Ureter (tissue), 1 donor: ENCODE measurements at regions not wholly inside any gene's neighbourhood (a gene's known extent, or its start where the extent isn't known, plus 50 kb on each side); places are given as distances from the start of the nearest gene placed in this dataset.
"Not testable (repeated sequence)": the region's sequence is repeated elsewhere in the genome, so short reads cannot be mapped to it uniquely, and the experiment has no call there.

Source experiments
- DNase-seq: peaks from one replicate; pipeline ENCODE4 v3.0.0-alpha.2; 2020; ENCODE audit warnings: low spot score
- donor health status: DM: yes; HTN: yes; CAD: no.

DNA sequence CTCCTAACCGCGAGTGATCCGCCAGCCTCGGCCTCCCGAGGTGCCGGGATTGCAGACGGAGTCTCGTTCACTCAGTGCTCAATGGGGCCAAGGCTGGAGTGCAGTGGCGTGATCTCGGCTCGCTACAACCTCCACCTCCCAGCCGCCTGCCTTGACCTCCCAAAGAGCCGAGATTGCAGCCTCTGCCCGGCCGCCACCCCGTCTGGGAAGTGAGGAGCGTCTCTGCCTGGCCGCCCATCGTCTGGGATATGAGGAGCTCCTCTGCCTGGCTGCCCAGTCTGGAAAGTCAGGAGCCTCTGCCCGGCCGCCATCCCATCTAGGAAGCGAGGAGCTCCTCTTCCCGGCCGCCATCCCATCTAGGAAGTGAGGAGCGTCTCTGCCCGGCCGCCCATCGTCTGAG lies 58.8 kb upstream of the ANKRD30BL start:
- not testable (repeated sequence) for DNase-seq

DNA sequence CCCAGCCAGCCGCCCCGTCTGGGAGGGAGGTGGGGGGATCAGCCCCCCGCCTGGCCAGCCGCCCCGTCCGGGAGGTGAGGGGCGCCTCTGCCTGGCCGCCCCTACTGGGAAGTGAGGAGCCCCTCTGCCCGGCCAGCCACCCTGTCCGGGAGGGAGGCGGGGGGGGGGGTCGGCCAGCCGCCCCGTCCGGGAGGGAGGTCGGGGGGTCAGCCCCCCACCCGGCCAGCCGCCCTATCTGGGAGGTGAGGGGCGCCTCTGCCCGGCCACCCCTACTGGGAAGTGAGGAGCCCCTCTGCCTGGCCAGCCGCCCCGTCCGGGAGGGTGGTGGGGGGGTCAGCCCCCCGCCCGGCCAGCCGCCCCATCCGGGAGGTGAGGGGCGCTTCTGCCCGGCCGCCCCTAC lies 60.1 kb upstream of the ANKRD30BL start:
- not testable (repeated sequence) for DNase-seq

DNA sequence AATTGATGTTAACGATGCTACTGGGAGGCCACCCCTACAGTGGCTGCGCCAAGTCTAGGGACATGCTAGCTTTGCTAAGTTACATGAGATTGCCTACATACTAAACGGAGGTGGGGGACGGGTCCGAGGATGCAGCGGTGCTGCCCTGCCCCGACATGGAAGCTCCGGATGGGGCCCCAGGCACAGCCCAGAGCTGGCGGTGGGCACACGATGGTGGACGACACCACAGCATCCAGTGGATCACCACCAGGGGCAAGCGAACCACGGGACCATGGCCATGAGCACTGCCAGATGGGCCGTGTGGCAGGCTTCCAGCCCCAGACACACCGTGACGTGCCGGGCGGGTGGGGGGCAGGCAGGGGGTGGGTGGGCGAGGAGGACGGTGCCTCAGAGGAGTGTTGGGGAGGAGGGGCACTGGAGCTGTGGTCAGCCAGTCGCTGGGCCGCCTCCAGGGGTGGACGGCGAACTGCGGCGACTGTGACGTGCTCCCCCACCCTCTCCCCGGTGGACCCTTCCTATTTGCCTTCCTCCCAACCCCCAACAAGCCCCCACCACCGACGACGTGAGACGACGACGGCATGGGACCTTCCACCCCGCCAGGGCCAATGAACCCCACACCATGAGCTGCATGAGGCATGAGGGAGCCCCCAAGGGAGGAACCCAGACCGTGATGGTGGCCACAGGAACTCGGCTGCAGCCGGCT lies 90.6 kb upstream of the ANKRD30BL start:
- DNase-seq, result no peak

DNA sequence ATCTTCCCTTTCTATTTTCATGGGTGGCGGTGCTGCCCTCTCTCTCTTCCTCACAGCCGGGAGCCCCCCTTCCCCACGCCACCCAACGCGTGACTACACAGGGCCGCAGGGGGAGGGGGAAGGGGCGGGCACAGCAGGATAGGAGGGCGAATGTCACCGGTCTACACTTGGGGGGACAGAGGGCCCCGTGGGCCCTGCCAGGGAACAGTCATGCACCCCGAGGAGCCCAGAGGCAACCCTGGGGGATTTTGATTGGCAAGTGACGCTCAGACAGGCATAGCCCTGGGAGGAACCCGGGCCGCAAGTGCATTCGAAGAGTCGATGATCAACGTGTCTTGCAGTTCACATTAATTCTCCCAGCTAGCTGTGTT lies 91.1 kb upstream of the ANKRD30BL start:
- no peak for DNase-seq

DNA sequence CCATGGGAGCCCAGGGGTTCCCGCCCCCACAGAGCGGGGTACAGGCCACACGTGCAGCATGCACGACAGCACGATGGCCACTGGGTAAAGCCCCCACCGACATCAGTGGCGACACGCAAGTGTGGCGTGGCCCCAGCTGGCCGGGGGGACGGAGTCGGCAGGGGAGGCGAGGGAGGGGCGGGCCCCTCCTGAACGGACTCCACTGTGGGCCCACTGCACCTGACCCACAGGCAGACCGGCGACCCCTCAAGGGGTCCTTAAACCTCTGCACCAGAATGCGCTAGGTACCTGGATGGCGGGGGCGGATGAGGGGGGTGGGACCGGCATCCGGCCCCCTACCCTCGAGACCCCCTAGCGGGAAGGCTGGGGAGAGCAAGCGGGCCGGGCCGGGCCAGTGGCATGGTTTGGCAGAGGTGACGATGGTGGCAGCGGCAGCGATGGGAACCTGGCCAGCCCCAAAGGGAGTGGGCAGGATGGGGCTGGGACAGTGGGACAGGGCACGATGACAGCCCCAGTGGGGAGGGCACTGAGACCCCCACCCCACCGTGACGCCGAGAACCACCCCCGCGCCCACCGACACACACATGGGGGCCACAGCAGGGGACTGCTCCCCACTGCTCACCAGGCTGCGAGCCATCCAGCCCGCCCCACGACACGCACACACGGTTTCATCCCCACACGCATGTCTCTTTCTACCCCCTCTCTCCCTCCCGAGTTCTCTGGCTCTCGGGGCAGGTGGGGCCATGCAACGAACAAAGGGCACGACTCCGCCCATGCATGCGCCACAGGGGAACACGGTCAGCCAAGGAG lies 91.9 kb upstream of the ANKRD30BL start:
- DNase-seq, result no peak

DNA sequence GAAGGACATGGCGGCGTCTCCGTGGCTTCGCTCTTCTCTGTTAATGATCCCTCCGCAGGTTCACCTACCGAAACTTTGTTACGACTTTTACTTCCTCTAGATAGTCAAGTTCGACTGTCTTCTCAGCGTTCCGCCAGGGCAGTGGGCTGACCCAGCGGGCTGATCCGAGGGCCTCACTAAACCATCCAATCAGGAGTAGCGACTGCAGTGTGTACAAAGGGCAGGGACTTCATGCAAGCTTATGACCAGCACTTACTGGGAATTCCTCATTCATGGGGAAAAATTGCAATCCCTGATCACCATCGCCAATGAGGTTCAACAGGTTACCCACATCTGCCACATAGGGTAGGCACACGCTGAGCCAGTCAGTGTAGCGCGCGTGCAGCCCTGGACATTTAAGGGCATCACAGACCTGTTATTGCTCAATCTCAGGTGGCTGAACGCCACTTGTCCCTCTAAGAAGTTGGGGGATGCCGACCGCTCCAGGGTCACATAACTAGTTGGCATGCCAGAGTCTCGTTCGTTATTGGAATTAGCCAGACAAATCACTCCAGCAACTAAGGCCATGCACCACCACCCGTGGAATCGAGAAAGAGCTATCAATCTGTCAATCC lies 92.7 kb upstream of the ANKRD30BL start:
- DNase-seq, result not testable (repeated sequence)

DNA sequence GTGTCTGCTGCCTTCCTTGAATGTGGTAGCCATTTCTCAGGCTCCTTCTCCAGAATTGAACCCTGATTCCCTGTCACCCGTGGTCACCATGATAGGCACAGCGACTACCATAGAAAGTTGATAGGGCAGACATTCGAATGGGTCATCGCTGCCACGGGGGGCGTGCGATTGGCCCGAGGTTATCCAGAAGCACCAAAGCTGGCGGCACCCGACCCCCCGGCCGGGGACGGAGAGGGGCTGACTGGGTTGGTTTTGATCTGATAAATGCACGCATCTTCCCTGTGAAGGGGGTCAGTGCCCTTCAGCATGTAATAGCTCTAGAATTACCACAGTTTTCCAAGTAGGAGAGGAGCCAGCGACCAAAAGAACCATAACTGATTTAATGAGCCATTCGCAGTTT lies 94.0 kb upstream of the ANKRD30BL start:
- no peak for DNase-seq

DNA sequence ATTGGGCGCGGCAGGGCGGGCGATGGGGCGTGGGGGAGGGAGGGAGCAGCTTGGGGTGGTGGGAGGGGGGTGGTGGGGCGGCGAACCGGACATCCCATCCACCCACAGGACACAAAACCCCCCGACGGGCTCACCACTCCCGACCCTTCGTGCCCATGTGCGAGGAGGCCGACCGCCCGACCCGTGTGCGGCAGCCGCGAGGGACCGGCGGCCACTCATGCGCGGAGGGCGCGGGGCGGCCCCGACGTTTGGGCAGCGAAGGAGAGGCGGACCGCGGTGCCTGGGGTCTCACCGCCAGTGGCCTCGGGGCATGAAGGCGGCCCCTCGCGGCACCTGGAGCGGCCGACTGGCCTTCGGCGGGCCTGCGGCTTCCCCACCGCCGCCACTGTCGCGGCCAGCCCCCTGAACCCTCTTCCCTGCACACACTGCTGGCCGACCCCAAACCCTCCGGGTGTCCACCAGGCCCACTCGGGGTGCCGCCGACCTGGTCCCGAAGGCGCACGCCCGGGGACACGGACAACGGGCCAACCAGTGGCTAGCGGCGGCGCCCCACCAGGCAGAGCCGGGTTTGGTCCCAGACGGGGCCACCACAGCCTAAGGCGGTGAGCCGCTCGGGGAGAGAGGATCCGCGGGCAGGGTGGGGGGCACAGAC lies 94.6 kb upstream of the ANKRD30BL start:
- DNase-seq, result no peak

DNA sequence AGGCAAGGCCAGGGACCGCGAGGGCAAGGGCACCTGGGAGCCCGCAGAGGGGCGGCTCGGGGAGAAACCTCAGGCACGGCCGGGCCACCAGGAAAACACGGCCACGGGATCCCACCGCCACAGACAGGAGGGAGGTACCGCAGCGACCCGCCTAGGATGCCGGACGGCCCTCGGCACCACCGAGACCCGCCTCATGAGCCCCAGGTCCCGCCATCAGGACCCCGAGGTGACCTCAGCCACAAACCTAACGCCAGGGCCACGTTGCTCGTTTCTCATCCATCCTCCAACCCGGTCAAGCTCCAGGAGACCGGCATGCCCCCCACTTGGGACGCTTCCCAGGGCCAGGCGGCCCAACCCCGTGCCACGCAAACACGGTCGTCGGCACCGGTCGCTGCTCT lies 95.2 kb upstream of the ANKRD30BL start:
- not testable (repeated sequence) for DNase-seq

DNA sequence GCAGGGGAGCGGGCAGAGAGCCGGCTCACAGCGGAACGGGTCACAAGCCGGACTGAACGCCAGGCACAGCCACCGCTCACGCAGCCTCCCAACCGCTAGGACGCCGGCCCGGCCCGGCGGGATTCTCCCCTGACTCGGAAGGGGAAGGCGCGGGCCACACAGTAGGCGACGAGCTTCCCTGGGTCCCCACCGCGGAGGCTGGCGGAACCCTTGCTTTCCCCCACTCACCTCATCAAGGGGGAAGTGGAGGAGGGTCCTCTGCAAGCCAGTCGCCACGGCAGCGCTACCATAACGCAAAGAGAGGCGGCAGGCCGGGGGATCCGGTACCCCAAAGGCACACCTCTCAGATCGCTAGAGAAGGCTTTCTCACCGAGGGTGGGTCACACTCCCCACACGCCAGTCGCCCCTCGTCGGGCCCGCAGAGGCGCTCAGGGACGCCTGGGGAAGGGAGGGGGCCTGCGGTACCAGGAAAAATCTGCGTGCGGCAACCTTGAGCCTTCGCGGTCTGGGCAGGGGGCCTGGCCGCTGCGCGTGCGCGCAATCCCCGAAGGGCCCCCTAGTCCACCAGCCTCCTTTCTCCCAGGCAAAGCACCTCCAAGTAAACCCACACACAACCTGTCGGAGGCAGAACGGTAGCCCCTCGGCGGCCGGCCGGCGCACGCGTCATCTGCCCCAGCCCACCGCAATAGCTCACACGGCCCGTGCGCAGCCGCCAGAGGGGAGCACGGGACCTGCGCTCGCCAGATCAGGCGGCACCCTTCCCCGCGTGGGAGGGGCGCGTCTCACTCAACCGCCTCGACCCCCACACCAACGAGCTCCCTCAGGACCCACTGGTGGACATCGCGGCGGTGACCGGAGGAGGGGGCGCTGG lies 95.8 kb upstream of the ANKRD30BL start:
- not testable (repeated sequence) for DNase-seq

DNA sequence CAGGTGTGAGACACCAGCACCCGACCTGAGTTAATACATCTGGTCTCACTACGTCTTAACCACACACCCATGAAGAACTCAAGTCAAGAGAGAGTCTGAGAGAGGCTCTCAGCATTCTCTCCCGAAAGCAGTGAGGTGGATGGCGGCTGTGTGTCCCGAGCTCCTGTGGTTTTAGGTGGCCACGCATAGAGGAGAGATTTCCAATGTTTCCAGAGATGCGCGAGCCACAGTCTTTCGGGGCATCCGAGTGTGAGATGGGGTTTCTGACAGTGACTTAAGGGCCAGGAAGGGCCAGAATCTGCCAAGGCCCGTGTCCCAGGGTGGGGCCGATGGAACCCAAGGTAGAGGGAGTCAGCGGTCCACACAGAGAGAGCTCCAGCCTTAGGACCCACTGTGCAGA lies 97.5 kb upstream of the ANKRD30BL start:
- not testable (repeated sequence) for DNase-seq

DNA sequence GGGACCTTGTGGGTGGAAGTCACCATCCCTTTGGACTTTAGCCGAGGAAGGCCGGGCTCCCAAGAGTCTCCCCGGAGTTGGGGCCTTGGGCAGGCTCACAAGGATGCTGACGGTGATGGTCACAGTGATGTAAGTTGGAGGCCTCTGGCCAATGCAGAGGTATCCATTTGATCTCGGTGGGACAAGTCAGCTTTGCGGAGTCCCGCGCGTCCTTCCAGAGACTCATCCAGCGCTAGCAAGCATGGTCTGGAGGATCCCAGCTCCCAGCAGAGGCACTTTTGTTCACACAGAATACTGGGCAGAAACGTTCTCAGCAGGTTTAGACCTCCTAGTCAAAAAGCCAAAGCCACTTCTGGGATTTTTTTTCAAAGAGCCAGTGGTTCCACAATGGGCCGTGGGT lies 103.8 kb upstream of the ANKRD30BL start:
- not testable (repeated sequence) for DNase-seq

DNA sequence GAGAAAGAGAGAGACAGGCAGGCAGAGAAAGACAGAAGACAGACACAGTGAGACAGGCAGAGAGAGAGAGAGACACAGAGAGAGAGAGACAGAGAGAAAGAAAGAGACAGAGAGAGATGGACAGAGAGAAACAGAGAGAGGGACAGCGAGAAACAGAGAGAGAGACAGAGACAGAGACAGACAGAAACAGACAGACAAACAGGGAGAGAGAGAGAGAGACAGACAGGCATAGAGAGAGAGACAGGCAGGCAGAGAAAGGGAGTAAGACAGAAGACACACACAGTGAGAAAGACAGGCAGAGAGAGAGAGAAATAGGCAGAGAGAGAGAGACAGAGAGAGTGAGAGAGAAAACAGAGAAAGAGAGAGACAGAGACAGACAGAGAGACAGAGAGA lies 105.3 kb upstream of the ANKRD30BL start:
- no peak for DNase-seq

DNA sequence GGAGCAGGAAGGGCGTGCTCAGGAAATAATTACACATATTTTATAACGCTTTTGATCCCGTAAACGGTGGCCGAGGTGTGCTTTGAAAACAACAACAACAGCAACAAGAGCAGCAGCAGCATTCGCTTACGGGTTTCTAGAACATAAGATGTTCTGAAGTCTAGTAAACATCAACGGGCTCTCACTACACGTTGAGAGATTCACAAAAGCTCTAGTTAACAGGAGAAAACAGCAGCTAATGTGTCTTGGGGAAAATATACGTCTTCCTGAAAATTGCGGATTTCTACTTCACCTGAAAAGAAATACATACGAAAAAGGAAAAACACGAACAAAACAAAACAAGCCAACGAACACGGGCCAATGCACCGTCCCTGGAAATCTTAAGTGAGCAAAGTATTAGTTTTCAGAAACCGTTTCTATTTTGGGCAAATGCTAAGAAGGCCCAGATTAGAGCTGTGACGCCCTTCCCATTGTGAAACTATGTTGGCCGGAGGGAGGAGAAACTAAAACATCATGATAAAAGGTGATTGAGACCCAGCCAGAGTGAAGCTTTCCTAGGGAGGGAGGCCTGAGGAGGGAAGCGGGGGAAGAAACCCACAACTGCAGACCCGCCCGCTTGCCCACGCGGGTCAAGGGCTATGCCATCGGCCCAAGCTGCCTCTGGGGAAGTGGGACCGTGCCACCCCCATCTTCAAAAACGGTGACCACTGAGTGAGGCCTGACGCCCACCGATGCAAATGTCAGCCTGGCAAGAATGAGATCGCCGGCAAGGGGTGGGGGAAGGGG lies 105.9 kb upstream of the ANKRD30BL start:
- DNase-seq, result not testable (repeated sequence)

DNA sequence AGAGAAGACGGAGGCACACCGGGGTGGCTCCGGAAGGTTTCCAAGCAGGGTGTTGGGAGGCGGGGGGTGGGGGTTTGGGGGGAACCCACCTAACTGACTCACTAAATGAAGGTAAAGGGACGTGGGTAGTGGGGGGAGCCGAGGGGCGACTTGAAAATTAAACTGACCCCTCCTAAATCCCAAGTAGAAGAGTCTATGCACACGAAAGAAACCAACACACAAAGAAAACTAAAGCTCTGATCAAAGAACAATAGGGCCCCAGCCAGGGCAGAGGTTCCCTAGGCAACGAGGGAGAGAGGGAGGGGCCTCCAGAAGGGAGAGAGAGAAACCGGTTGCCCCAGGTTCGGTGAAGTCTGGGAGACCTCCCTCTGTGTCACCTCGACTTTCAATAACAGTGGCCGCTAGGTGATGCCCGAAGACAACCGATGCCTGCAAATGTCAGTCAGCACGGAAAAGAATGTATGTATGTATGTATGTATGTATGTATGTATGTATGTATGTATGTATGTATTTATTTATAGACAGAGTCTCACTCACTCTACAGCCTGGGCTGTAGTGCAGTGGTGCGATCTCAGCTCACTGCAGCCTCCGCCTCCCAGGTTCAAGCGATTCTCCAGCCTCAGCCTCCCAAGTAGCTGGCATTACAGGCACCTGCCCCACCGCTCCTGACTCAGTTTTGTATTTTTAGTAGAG lies 106.7 kb upstream of the ANKRD30BL start:
- DNase-seq, result peak; percentile 85

DNA sequence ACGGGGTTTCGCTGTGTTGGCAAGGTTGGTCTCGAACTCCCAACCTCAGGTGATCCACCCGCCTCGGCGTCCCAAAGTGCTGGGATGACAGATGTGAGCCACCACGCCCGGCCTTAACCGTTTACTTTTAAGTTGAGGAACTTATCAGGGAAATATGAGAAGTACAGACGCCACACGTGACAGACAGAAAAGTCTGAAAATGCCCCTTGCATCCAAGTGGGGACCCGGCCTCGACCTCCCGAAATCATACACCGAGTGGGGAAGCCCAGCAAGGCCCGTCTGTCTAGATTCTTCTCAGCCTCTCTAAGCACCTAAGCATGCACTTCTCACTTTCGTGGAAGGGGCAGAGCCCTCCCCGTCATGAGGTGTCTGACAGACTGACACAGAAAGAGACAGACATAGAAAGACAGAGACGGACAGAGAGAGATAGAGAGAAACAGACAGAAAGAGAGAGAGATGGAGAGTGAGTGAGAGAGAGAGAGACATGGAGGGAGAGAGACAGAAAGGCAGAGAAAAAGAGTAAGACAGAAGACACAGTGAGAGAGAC lies 107.3 kb upstream of the ANKRD30BL start:
- DNase-seq, result no peak

DNA sequence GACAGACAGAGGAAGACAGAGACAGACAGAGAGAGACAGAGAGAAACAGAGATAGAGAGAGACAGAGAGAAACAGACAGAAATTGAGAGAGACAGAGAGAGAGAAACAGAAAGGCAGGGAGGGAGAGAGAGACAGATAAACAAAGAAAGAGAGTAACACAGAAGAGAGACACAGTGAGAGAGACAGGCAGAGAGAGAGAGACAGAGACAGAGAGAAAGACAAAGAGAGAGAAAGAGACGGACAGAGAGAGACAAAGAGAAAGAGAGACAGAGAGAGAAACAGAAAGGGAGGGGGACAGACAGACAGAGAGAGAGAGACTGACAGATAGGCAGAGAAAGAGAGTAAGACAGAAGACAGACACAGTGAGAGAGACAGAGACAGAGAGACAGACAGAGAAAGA lies 108.5 kb upstream of the ANKRD30BL start:
- DNase-seq, result no peak

DNA sequence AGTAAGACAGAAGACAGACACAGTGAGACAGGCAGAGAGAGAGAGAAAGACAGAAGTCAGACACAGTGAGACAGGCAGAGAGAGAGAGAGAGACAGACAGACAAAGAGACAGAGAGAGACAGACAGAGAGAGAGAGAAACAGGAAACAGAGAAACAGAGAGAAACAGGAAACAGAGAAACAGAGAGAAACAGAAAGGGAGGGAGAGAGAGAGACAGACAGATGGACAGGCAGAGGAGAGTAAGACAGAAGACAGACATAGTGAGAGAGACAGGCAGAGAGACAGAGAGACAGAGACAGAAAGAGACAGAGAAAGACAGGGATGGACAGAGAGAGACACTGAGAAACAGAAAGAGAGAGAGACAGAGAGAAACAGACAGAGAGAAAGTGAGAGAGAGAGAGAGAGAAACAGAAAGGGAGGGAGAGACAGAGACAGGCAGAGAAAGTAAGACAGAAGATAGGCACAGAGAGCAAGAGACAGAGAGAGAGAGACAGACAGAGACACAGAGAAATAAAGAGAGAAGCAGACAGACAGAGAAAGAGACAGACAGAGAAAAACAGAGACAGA lies 109.3 kb upstream of the ANKRD30BL start:
- no peak for DNase-seq

DNA sequence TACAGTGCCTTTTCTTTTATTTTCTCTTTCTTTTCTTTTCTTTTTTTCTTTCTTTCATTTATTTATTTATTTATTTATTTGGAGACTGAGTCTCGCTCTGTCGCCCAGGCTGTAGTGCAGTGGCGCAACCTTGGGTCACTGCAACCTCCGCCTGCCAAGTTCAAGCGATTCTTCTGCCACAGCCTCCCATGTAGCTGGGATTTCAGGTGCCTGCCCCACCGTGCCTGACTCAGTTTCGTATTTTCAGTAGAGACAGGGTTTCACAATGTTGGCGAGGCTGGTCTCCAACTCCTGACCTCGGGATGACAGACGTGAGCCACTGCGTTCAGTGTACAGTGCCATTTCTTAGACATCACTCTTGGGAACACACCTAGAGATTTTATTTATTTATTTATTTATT lies 110.0 kb upstream of the ANKRD30BL start:
- not testable (repeated sequence) for DNase-seq
